ENCODE measurements at regions not wholly inside any gene's neighbourhood (a gene's known extent, or its start where the extent isn't known, plus 50 kb on each side); places are given as distances from the start of the nearest gene placed in this dataset.

- no TSS peak for BruUV-seq (replicated peaks)
- Histone ChIP-seq H3K36me3 (ENCODE audit: low read depth, low read length) (peaks cover 9% of the 10 kb centered on the region; the same call in 1 of the 2 replicates), H2AFZ (ENCODE audit: low read length) (no peak overlapping the region), H3K4me3 (ENCODE audit: low read length) (no peak overlapping the region), H3K27me3 (ENCODE audit: low read length) (no peaks in the 10 kb centered on the region), H3K9ac (ENCODE audit: low read length) (no peak overlapping the region), H3K9me2 (replicated peaks; ENCODE audit: low read length) (no peaks in the 10 kb centered on the region), H3K9me3 (ENCODE audit: low read length) (no peaks in the 10 kb centered on the region), H3K79me2 (ENCODE audit: low read length) (peaks cover 47% of the 10 kb centered on the region), H3K27ac (ENCODE audit: low read length) (no peak overlapping the region), H3K4me1 (ENCODE audit: insufficient read depth, low read length) (peaks cover 37% of the 10 kb centered on the region), H3K4me2 (ENCODE audit: low read length) (no peak overlapping the region), H4K20me1 (ENCODE audit: low read length) (peaks cover 10% of the 10 kb centered on the region; the same call in 1 of the 2 replicates), H3F3A (ENCODE audit: low read length, unreplicated experiment) (no peaks in the 10 kb centered on the region)
- DNase-seq (no peak), ATAC-seq (no peak)
- intact Hi-C loops (cut with micrococcal nuclease), result loop anchor here (2.0 kb wide), 1 partner anchor 29 kb away; no protein-coding TSS in a partner anchor
- TF ChIP-seq EZH2phosphoT487 (IDR thresholded peaks at IDR 0.05; ENCODE audit: borderline replicate concordance, low read length) (no peak), CTCF (conservative IDR thresholded peaks at IDR 0.05; ENCODE audit: low read depth, low read length) (no peak), EZH2 (IDR thresholded peaks at IDR 0.05; ENCODE audit: low read length, unreplicated experiment) (no peak)
- ChIA-PET CTCF (no interaction called here), POLR2A (ENCODE audit: unreplicated experiment) (no interaction called here)
Observed at GRCh38 chr10:29687421-29688164, 52.8 kb upstream of the SVIL start.

GRCh38 chr10:29685506-29685905, 50.7 kb upstream of the SVIL start:
- H3K4me1 ChIP-seq (ENCODE audit: insufficient read depth, low read length), result peaks cover 24% of the 10 kb centered on the region
- H2AFZ ChIP-seq (ENCODE audit: low read length), result no peak overlapping the region
- no TSS peak for BruUV-seq (replicated peaks)
- H3K36me3 ChIP-seq (ENCODE audit: low read depth, low read length), result peaks cover 13% of the 10 kb centered on the region
- H3K4me2 ChIP-seq (ENCODE audit: low read length), result no peak overlapping the region
- no peak overlapping the region for H3K27ac ChIP-seq (ENCODE audit: low read length)
- H3K9me3 ChIP-seq (ENCODE audit: low read length), result no peaks in the 10 kb centered on the region
- no peaks in the 10 kb centered on the region for H3K9me2 ChIP-seq (replicated peaks; ENCODE audit: low read length)
- no peaks in the 10 kb centered on the region for H3F3A ChIP-seq (ENCODE audit: low read length, unreplicated experiment)
- ATAC-seq (no peak), DNase-seq (no peak)
- ChIA-PET POLR2A (ENCODE audit: unreplicated experiment) (no interaction called here), CTCF (no interaction called here)
- no peak overlapping the region for H3K9ac ChIP-seq (ENCODE audit: low read length)
- intact Hi-C loops (cut with micrococcal nuclease), result no loop called here
- peaks cover 4% of the 10 kb centered on the region; the same call in 1 of the 2 replicates for H4K20me1 ChIP-seq (ENCODE audit: low read length)
- H3K4me3 ChIP-seq (ENCODE audit: low read length), result no peak overlapping the region
- peaks cover 38% of the 10 kb centered on the region for H3K79me2 ChIP-seq (ENCODE audit: low read length)
- TF ChIP-seq CTCF (conservative IDR thresholded peaks at IDR 0.05; ENCODE audit: low read depth, low read length) (no peak), EZH2phosphoT487 (IDR thresholded peaks at IDR 0.05; ENCODE audit: borderline replicate concordance, low read length) (no peak), EZH2 (IDR thresholded peaks at IDR 0.05; ENCODE audit: low read length, unreplicated experiment) (no peak)
- H3K27me3 ChIP-seq (ENCODE audit: low read length), result no peaks in the 10 kb centered on the region
